A549 (cell line): ENCODE measurements at regions not wholly inside any gene's neighbourhood (a gene's known extent, or its start where the extent isn't known, plus 50 kb on each side); places are given as distances from the start of the nearest gene placed in this dataset.

Experiments used
- CBX2 ChIP-seq: fragments of 200-600 bp; sonication (generic); IDR thresholded peaks from 2 replicates; pipeline ENCODE4 v1.6.1; 2016; ENCODE audit warnings: low read depth, mild to moderate bottlenecking, borderline replicate concordance
- CEBPB ChIP-seq, 2 experiments: fragments of >200 bp in 1 of 2; sonication (Bioruptor Twin) in 1 of 2; formaldehyde crosslinking in 1 of 2; IDR thresholded peaks; 2 replicates each; pipeline ENCODE4 v1.6.1; 2012 to 2016
- EP300 ChIP-seq, 2 experiments: fragments of >200 bp; sonication (Bioruptor Twin); formaldehyde crosslinking; IDR thresholded peaks; 2 replicates in 1 of 2; 3 replicates in 1 of 2; pipeline ENCODE4 v1.6.1; 2016 to 2017
- FOSL2 ChIP-seq, 2 experiments: fragments of 450-650 bp in 1 of 2; fragments of >200 bp in 1 of 2; sonication (Bioruptor Twin) in 1 of 2; formaldehyde crosslinking; IDR thresholded peaks; 2 replicates each; pipeline versions ENCODE4 v1.5.0 to v1.6.1; 2016 to 2020; ENCODE audit warnings: mild to moderate bottlenecking in 1 of 2, moderate library complexity in 1 of 2
- MAFK ChIP-seq: fragments of 450-650 bp; IDR thresholded peaks from 2 replicates; pipeline ENCODE4 v1.6.1; 2014; ENCODE audit not compliant: partially characterized antibody
- MAZ ChIP-seq: fragments of 150-350 bp; IDR thresholded peaks from 2 replicates; pipeline ENCODE4 v1.6.1; 2014; ENCODE audit warnings: antibody characterized with exemption, low read depth, low read length, borderline replicate concordance
- PHF8 ChIP-seq: fragments of 200-600 bp; sonication (generic); IDR thresholded peaks from 2 replicates; pipeline ENCODE4 v1.6.1; 2016; ENCODE audit warnings: low read depth, mild to moderate bottlenecking, antibody characterized with exemption, moderate library complexity, borderline replicate concordance
- POLR2A ChIP-seq: IDR thresholded peaks from 2 replicates; pipeline ENCODE4 v1.6.1; 2012; ENCODE audit warnings: mild to moderate bottlenecking, low read length
- RARB ChIP-seq: fragments of 250-450 bp; sonication (Bioruptor Pico); IDR thresholded peaks from 2 replicates; pipeline ENCODE4 v1.8.0; 2021; ENCODE audit warnings: mild to moderate bottlenecking, moderate library complexity
- TF ChIP-seq, protein P1 (sequence below): fragments of >200 bp; sonication (Bioruptor Twin); formaldehyde crosslinking; IDR thresholded peaks from 3 replicates; pipeline ENCODE4 v1.5.1; 2016
- TF ChIP-seq, protein P2 (sequence below): IDR thresholded peaks from 2 replicates; pipeline ENCODE4 v1.6.1; 2012

DNA sequence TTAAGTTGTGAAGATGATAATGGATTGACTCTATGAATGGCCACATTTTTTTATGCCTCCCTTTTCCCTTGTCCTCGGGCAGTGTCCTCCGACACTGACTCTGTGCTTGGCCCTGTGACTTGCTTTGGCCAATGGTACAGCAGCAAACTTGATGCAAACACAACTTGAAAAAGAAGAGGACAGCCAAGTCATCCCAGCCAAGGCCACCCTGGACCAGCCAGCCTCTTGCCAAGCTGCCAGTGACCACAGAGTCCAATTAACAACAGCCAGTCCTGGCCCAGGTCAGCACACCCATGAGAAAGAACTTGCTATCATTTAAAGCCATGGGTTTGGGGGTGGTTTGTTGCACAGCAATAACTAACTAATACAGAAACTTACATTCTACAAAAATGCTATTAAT, 63.4 kb upstream of the SLC35C1 start:
- TF ChIP-seq MAZ (no peak), EP300 (IDR thresholded peaks at IDR 0.05) (no peak), CEBPB (IDR thresholded peaks at IDR 0.05) (no peak), POLR2A (no peak), MAFK (no peak), PHF8 (no peak), FOSL2 (IDR thresholded peaks at IDR 0.05) (no peak), FOSL2 (CRISPR knock-in tag; IDR thresholded peaks at IDR 0.05) (no peak), RARB (CRISPR knock-in tag) (no peak), CBX2 (no peak)
- TF ChIP-seq, protein P1, sequence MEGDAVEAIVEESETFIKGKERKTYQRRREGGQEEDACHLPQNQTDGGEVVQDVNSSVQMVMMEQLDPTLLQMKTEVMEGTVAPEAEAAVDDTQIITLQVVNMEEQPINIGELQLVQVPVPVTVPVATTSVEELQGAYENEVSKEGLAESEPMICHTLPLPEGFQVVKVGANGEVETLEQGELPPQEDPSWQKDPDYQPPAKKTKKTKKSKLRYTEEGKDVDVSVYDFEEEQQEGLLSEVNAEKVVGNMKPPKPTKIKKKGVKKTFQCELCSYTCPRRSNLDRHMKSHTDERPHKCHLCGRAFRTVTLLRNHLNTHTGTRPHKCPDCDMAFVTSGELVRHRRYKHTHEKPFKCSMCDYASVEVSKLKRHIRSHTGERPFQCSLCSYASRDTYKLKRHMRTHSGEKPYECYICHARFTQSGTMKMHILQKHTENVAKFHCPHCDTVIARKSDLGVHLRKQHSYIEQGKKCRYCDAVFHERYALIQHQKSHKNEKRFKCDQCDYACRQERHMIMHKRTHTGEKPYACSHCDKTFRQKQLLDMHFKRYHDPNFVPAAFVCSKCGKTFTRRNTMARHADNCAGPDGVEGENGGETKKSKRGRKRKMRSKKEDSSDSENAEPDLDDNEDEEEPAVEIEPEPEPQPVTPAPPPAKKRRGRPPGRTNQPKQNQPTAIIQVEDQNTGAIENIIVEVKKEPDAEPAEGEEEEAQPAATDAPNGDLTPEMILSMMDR = no peak
- TF ChIP-seq, protein P2, sequence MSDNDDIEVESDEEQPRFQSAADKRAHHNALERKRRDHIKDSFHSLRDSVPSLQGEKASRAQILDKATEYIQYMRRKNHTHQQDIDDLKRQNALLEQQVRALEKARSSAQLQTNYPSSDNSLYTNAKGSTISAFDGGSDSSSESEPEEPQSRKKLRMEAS = no peak
